ENCODE measurements at regions not wholly inside any gene's neighbourhood (a gene's known extent, or its start where the extent isn't known, plus 50 kb on each side); places are given as distances from the start of the nearest gene placed in this dataset.

DNA sequence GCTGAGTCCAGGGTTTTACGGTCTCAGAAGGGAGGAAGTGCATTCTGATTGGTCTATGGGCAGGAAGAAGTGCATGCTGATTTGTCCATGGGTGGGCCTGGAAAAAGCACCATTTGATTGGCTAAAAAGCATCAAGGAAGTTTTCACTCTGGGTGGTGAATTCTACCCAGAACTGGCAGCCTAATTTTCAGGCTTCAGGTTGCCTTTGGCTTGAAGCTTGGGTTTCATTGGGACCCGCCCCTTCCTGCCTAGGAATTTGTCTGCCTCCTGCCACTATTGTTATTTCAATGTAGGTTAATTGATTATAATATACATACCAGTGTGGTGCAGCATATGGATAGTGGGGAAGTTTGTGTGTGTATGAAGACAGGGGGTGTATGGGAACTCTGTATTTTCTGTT, 1355.9 kb downstream of the SI start:
- Histone ChIP-seq H4K8ac (replicated peaks; ENCODE audit: insufficient read length, low read depth, low read length) (no peak overlapping the region), H3K4ac (ENCODE audit: low read depth, low read length) (no peak overlapping the region), H3K79me1 (ENCODE audit: insufficient read depth, low read depth, low read length, poor library complexity, severe bottlenecking) (no peaks in the 10 kb centered on the region), H3K23me2 (ENCODE audit: insufficient read length, low read depth, low read length, poor library complexity, severe bottlenecking) (no peaks in the 10 kb centered on the region), H3K27ac (ENCODE audit: insufficient read length, low read depth, low read length) (peak overlapping the region; percentile 49), H3T11ph (ENCODE audit: low read length) (no peak overlapping the region), H3K79me2 (ENCODE audit: insufficient read depth, low read length) (no peaks in the 10 kb centered on the region), H3K18ac (ENCODE audit: insufficient read length, low read depth, low read length) (no peak overlapping the region), H3K4me1 (ENCODE audit: insufficient read depth, low read length) (no peaks in the 10 kb centered on the region), H4K5ac (ENCODE audit: insufficient read length, low read depth, low read length) (no peak overlapping the region), H2BK120ac (ENCODE audit: low read depth, low read length, poor library complexity, severe bottlenecking) (no peak overlapping the region), H2BK15ac (ENCODE audit: low read depth, low read length) (no peak overlapping the region), H4K20me1 (ENCODE audit: control insufficient read depth, insufficient read depth, insufficient read length) (no peaks in the 10 kb centered on the region), H2AK5ac (ENCODE audit: insufficient read length, low read length) (no peak overlapping the region), H3K4me2 (ENCODE audit: insufficient read depth, insufficient read length, low read length) (no peak overlapping the region), H3K9me3 (ENCODE audit: control insufficient read depth, low read depth, low read length) (peaks cover 9% of the 10 kb centered on the region), H2BK20ac (ENCODE audit: low read depth, low read length, poor library complexity, severe bottlenecking) (no peak overlapping the region), H3K56ac (ENCODE audit: insufficient read length, low read depth, low read length) (no peak overlapping the region), H2BK12ac (ENCODE audit: insufficient read length, low read depth, low read length) (no peak overlapping the region), H4K91ac (ENCODE audit: insufficient read length, low read depth, low read length) (no peak overlapping the region), H3K9ac (ENCODE audit: extremely low read depth, insufficient read length, low read length) (no peak overlapping the region), H3K27me3 (ENCODE audit: insufficient read depth, low read length) (no peaks in the 10 kb centered on the region), H2AFZ (ENCODE audit: low read length) (no peak overlapping the region), H2BK5ac (ENCODE audit: insufficient read length, low read length) (no peak overlapping the region), H3K14ac (ENCODE audit: insufficient read depth, low read length) (no peak overlapping the region), H3K23ac (ENCODE audit: insufficient read length, low read depth, low read length) (no peak overlapping the region)
- DNase-seq = peak; percentile 83
- Mint-ChIP-seq H3K27me3 (ENCODE audit: low read depth) (no peaks in the 10 kb centered on the region), H3K9me3 (peaks cover 9 to 26% of the 10 kb centered on the region in 2 experiments), H3K36me3 (ENCODE audit: insufficient read depth in 1 of 3, low read depth in 3 of 3) (peaks cover 13 to 29% (median 23%) of the 10 kb centered on the region in 3 experiments; a peak in 6 of 7 replicates), H3K4me1 (peaks cover 7 to 10% of the 10 kb centered on the region in 2 experiments; a peak in 3 of 4 replicates), H3K4me3 (no peak overlapping the region), H3K27ac (peak overlapping the region in 2 of 3 experiments; percentile 69 to 90; a peak in 3 of 7 replicates)
- TF ChIP-seq CTCF (conservative IDR thresholded peaks at IDR 0.05) = no peak
- WGBS (ENCODE audit: extremely low coverage, insufficient read length, low lambda C conversion rate) = no CpG with 5 or more reads among the region's 2 CpGs
